Mesothelial cell of epicardium (in vitro differentiated cells): ENCODE measurements at regions not wholly inside any gene's neighbourhood (a gene's known extent, or its start where the extent isn't known, plus 50 kb on each side); places are given as distances from the start of the nearest gene placed in this dataset.

Experiments
- DNase-seq, 2 experiments: peaks; one replicate each; pipeline ENCODE4 v3.0.0; 2021; ENCODE audit warnings: low spot score in 2 of 2; ENCODE audit not compliant: unreplicated experiment in 2 of 2
- H3K27ac Mint-ChIP-seq: 2 replicates; pipeline ENCODE4 v1.8.0; 2021; ENCODE audit warnings: mixed read lengths
- H3K27me3 Mint-ChIP-seq: 2 replicates; pipeline ENCODE4 v1.8.0; 2021; ENCODE audit warnings: low read depth, mixed read lengths
- H3K36me3 Mint-ChIP-seq: 2 replicates; pipeline ENCODE4 v1.8.0; 2021; ENCODE audit warnings: mixed read lengths
- H3K4me1 Mint-ChIP-seq: 2 replicates; pipeline ENCODE4 v1.8.0; 2021; ENCODE audit warnings: mixed read lengths
- H3K4me3 Mint-ChIP-seq: 2 replicates; pipeline ENCODE4 v1.8.0; 2021; ENCODE audit warnings: mild to moderate bottlenecking, moderate library complexity, mixed read lengths
- H3K9me3 Mint-ChIP-seq: 2 replicates; pipeline ENCODE4 v1.8.0; 2021; ENCODE audit warnings: mixed read lengths
- CTCF ChIP-seq: fragments of 200-600 bp; sonication (generic); IDR thresholded peaks from one replicate; pipeline ENCODE4 v1.5.0; 2021; ENCODE audit warnings: antibody characterized with exemption; ENCODE audit not compliant: unreplicated experiment

GRCh38 chr12:94712815-94713515, 62.6 kb upstream of the TMCC3 start:
- Mint-ChIP-seq H3K36me3 (no peaks in the 10 kb centered on the region), H3K9me3 (no peaks in the 10 kb centered on the region), H3K27ac (peak overlapping the region; percentile 9), H3K27me3 (no peaks in the 10 kb centered on the region), H3K4me1 (peaks cover 21% of the 10 kb centered on the region), H3K4me3 (no peak overlapping the region)
- DNase-seq = no peak
- no peak for TF ChIP-seq CTCF

- no peaks in the 10 kb centered on the region for H3K9me3 Mint-ChIP-seq
- TF ChIP-seq CTCF = no peak
- peaks cover 26% of the 10 kb centered on the region for H3K4me1 Mint-ChIP-seq
- no peak for DNase-seq
- H3K27me3 Mint-ChIP-seq = no peaks in the 10 kb centered on the region
- no peak overlapping the region for H3K4me3 Mint-ChIP-seq
- H3K27ac Mint-ChIP-seq = no peak overlapping the region
- no peaks in the 10 kb centered on the region for H3K36me3 Mint-ChIP-seq
Measured at GRCh38 chr12:94710933-94711332, 60.6 kb upstream of the TMCC3 start.

- H3K4me3 Mint-ChIP-seq = no peak overlapping the region
- H3K27ac Mint-ChIP-seq = peak overlapping the region; percentile 41
- no peaks in the 10 kb centered on the region for H3K27me3 Mint-ChIP-seq
- H3K9me3 Mint-ChIP-seq = no peaks in the 10 kb centered on the region
- TF ChIP-seq CTCF = no peak
- no peaks in the 10 kb centered on the region for H3K36me3 Mint-ChIP-seq
- DNase-seq = peak in 1 of 2 experiments; percentile 41
- peaks cover 33% of the 10 kb centered on the region for H3K4me1 Mint-ChIP-seq
Measured at GRCh38 chr12:94707892-94708291, 57.5 kb upstream of the TMCC3 start.

GRCh38 chr12:94707036-94707435, 56.7 kb upstream of the TMCC3 start:
- Mint-ChIP-seq H3K27ac (no peak overlapping the region), H3K9me3 (no peaks in the 10 kb centered on the region), H3K27me3 (no peaks in the 10 kb centered on the region), H3K4me1 (peaks cover 33% of the 10 kb centered on the region), H3K4me3 (no peak overlapping the region), H3K36me3 (no peaks in the 10 kb centered on the region)
- DNase-seq = no peak
- TF ChIP-seq CTCF = no peak

- H3K27ac Mint-ChIP-seq = peak overlapping the region; percentile 18
- H3K36me3 Mint-ChIP-seq = no peaks in the 10 kb centered on the region
- no peaks in the 10 kb centered on the region for H3K27me3 Mint-ChIP-seq
- TF ChIP-seq CTCF = no peak
- H3K4me3 Mint-ChIP-seq = no peak overlapping the region
- DNase-seq = no peak
- H3K9me3 Mint-ChIP-seq = no peaks in the 10 kb centered on the region
- H3K4me1 Mint-ChIP-seq = peaks cover 33% of the 10 kb centered on the region
Measured at GRCh38 chr12:94706250-94706661, 55.9 kb upstream of the TMCC3 start.

- Mint-ChIP-seq H3K27me3 (no peaks in the 10 kb centered on the region), H3K4me3 (no peak overlapping the region), H3K9me3 (no peaks in the 10 kb centered on the region), H3K4me1 (peaks cover 33% of the 10 kb centered on the region), H3K27ac (peak overlapping the region; percentile 32), H3K36me3 (no peaks in the 10 kb centered on the region)
- no peak for DNase-seq
- no peak for TF ChIP-seq CTCF
Measured at GRCh38 chr12:94705676-94706075, 55.3 kb upstream of the TMCC3 start.
